ENCODE measurements at regions not wholly inside any gene's neighbourhood (a gene's known extent, or its start where the extent isn't known, plus 50 kb on each side); places are given as distances from the start of the nearest gene placed in this dataset.

DNA sequence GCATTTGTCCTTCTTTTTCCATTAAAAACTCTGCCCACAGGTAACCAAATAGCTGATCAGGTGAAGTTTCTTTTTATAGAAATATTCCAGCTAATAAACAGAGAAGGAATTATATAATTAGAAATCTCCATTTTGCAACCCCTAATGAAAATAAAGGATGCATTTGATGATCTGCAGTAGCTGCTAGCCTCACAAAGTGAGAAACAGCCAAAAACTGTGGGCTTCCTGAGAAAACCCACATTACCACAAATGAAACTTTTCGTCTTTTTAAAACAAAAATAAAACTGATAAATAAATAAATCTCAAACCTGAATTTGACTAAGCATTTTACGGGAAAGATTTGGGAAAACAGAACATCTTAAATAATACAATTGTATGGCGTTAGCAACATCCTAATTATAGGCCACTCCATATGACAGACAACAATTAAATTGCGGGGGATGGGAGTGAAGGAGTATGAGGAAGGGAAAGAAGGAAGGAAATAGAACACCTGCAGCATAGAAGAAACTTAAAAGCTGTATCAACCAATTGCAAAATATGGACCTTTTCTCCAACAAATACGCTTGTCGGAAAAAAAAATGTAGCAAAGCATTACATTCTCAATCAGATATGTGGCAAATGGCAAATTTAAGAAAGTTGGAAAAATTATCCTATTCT lies 283.0 kb upstream of the ITGA1 start:
- TF ChIP-seq CTCF (IDR thresholded peaks at IDR 0.05) (no peak), EZH2 (IDR thresholded peaks at IDR 0.05) (no peak)

Measured in neural progenitor cell (in vitro differentiated cells).